ENCODE measurements at regions not wholly inside any gene's neighbourhood (a gene's known extent, or its start where the extent isn't known, plus 50 kb on each side); places are given as distances from the start of the nearest gene placed in this dataset.
"Not testable (repeated sequence)": the region's sequence is repeated elsewhere in the genome, so short reads cannot be mapped to it uniquely, and the experiment has no call there.

- no peak for DNase-seq (ENCODE audit: low read depth)
Measured at GRCh38 chr4:129994715-129995114, 898.8 kb downstream of the C4orf33 start.

DNA sequence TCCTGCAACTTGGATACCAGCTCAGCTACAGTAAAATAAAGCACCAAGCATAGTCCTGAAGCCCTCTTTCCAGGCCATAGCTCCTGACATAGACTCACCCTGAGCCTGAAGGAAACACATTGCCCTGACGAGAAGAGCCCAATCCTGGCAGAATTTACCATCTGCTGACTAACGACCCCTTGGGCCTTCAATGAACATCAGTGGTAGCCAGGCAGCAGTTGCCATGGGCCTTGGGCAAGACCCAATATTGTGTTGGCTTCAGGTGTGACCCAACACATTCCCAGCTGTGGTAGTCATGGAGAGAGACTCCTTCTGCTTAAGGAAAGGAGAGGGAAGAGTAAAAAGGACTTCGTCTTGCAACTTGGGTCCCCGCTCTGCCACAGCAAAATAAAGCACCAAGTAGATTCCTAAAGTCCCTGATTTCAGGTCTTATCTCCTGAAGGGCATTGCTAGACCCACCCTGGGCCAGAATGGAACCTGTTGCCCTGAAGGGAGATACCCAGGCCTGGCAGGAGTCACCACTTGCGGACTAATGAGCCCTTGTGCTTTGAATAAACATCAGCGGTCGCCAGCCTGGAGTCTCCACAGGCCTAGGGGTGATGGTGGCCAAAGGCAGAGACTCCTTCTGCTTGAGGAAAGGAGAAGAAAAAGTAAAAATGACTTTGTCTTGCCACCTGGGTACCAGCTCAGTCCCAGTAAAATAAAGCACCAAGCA is 902.6 kb downstream of the C4orf33 start:
- no peak for DNase-seq (ENCODE audit: low read depth)

GRCh38 chr4:129999156-129999555 is 903.2 kb downstream of the C4orf33 start:
- DNase-seq (ENCODE audit: low read depth), result no peak

DNA sequence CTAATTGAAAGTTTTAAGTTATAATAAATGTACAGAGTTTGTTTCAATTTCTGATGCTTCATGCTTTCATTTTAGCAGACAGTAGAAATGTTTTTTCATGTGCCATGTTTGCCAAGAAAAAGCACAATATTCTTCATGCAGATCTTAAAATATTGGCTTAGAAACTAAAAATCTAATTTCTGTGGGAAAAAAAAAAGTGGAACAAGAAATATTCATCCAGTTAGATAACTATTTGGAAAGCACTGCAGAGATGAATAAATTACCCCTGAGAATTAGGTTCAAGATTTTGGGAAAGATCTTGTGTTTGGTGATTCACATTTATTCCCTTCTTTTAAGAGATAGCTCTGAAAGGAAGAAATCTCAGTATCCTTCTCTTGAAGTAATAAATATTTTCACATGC is 912.5 kb downstream of the C4orf33 start:
- DNase-seq (ENCODE audit: low read depth), result no peak

DNA sequence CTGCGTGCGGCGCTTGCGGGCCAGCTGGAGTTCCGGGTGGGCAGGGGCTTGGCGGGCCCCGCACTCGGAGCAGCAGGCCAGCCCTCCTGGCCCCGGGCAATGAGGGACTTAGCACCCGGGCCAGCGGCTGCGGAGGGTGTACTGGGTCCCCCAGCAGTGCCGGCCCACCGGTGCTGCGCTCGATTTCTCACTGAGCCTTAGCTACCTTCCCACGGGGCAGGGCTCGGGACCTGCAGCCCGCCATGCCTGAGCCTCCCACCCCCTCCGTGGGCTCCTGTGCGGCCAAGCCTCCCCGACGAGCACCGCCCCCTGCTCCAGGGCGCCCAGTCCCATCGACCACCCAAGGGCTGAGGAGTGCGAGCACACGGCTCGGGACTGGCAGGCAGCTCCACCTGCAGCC is 916.9 kb downstream of the C4orf33 start:
- DNase-seq (ENCODE audit: low read depth), result not testable (repeated sequence)

GRCh38 chr4:130021706-130022105 is 925.8 kb downstream of the C4orf33 start:
- no peak for DNase-seq (ENCODE audit: low read depth)

DNA sequence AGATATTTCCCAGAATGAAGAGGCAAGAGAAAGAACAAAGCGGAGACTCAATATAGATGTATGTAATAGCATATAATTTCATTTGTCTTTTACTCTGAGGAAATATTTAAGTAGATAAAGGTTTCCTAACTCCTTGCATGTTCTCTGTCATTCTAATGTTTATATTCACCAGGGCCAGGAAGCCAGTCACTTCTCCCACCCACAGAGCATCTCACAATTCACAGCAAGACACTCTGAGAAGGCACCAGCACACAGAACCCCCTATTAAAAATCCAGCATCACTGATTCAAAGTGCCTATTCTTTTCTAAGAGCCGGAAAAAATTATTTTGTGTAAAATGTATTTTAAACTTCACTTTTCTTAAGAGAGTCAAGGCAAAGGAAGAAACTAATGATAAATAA is 927.1 kb downstream of the C4orf33 start:
- DNase-seq (ENCODE audit: low read depth), result no peak

- DNase-seq (ENCODE audit: low read depth), result no peak
Measured at GRCh38 chr4:130025701-130026100, 929.7 kb downstream of the C4orf33 start.

DNA sequence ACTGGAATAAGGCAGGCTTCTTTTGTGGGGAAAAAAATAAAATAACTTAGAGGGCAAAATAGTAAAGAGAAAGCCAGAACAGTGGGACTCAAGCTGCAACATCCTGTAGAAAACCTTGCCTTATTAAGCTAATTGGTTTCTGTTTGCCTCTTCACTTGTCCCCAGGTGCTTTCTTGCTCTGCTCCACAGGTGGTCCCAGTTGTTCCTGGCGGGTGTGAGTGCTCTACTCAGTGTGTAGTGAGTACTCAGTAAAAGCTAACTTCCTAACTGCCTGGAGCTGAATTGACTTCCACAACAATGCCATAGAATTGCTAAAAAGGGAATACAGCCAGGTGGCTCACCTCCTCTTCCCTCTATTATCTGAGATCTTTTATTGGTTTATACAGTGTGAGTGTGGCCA is 930.2 kb downstream of the C4orf33 start:
- DNase-seq (ENCODE audit: low read depth), result no peak

GRCh38 chr4:130027973-130028372 is 932.0 kb downstream of the C4orf33 start:
- no peak for DNase-seq (ENCODE audit: low read depth)

- DNase-seq (ENCODE audit: low read depth), result no peak
Measured at GRCh38 chr4:130028552-130028951, 932.6 kb downstream of the C4orf33 start.

GRCh38 chr4:130029442-130029841 is 933.5 kb downstream of the C4orf33 start:
- DNase-seq (ENCODE audit: low read depth), result no peak

DNA sequence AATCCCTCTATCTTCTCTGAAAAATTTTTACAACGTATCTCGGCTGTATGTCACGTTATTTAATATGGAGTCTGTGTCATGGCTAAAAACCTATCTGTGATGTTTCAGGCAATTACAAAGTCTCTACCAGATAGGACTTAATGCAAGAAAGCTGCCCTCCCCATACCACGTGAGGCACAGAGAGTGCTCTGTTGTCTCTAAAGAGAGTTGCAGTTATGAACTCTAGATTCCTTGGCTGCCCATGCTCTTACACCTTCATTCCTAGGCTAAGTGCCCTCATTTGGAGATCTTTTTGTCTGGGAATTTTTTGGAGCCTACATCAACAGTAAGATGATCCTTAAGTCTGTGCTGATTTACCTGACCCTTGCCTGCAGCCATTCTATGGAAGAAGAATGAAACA is 935.9 kb downstream of the C4orf33 start:
- no peak for DNase-seq (ENCODE audit: low read depth)

DNA sequence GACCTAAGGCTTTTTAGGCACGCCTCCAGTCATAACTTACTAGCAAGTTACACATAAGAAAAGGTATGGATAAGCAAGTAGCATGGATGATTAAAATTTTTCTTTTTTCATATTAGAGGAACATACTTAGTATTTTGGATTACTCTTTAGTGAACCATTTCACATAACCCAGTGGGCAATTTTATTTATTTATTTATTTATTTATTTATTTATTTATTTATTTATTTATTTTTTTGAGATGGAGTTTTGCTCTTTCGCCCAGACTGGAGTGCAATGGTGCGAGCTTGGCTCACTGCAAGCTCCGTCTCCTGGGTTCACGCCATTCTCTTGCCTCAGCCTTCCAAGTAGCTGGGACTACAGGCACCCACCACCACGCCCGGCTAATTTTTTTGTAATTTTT is 937.7 kb downstream of the C4orf33 start:
- DNase-seq (ENCODE audit: low read depth), result not testable (repeated sequence)

- no peak for DNase-seq (ENCODE audit: low read depth)
Measured at GRCh38 chr4:130034876-130035275, 938.9 kb downstream of the C4orf33 start.

DNA sequence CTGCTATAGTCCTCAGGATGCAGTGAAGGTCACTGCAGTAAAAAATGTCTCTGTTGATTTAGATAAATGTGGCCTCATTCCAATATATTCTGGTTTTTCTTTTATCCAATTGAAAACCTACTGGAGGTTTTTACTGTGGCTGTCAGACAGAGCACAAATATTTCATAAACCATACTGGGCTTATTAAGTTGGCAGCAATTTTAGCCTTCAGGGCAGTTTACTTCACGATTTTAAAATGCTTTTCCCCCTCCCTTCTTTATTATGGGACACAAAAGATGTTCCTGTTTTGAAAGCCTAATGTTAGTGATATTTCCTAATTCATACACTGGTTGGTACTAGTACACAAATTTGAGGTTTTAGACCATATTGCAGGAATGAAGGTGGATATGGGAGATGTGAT is 939.4 kb downstream of the C4orf33 start:
- DNase-seq (ENCODE audit: low read depth), result no peak

- DNase-seq (ENCODE audit: low read depth), result not testable (repeated sequence)
Measured at GRCh38 chr4:130037866-130038265, 941.9 kb downstream of the C4orf33 start.

- not testable (repeated sequence) for DNase-seq (ENCODE audit: low read depth)
Measured at GRCh38 chr4:130038540-130038939, 942.6 kb downstream of the C4orf33 start.

- peak; percentile 31 for DNase-seq (ENCODE audit: low read depth)
Measured at GRCh38 chr4:130043732-130044160, 947.8 kb downstream of the C4orf33 start.

DNA sequence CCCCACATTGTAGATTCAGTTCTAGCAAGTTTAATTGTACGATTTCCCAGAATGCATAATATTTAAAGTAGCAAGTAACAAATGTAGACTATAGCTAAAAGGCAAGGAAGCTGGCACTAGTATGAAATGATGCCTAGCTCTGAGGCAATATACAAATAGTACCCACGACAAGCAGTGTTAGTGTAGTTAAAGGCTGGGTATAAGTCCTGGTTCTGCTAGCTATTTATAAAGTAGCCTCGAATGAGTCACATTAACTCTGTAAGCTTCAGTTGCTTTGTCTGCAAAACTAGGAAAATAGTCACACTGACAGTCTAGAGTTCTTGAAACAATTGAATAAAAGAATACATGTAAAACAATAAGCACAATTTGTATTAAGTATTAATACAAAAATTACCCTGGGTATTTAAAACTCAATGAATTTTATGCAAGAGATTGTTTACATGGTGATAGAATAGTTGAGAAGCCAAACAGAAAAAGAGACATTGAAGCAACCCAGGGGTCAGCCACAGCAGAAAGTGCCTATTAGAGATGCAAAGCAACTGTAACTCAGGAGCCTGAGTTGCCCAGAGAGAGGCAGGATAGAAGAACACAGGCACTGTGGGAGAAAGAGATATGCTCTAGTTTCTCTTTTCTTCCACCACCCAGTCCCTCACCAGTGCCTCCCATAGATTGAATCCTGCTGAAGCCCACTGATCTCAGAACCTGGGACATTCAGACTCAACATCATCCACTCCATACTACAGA is 949.0 kb downstream of the C4orf33 start:
- no peak for DNase-seq (ENCODE audit: low read depth)

DNA sequence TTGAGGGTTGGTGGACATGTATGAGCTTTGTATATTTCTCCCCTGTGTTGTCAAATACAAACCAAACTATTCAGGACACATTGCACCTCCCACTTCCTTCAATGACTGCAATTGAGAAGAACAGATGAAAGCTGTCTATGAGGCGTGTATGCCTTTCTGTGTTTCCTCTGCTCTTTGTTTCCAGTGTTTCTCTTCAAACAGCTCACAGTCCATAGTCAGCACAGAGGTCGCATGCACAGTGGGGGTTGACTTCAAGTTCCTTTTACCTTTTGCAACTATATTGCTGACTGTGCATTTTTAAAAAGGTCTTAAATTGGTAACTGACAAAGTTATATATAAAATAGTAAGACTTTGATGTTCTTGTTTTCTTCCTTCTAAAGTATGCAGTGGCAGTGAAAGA is 957.8 kb downstream of the C4orf33 start:
- DNase-seq (ENCODE audit: low read depth), result no peak

GRCh38 chr4:130054908-130055307 is 959.0 kb downstream of the C4orf33 start:
- DNase-seq (ENCODE audit: low read depth), result no peak

- no peak for DNase-seq (ENCODE audit: low read depth)
Measured at GRCh38 chr4:130056286-130056685, 960.3 kb downstream of the C4orf33 start.

All from forelimb muscle (tissue), 1 donor.